Inflammatory macrophage treated with lipopolysaccharide for 1 hour (primary cell): ENCODE measurements at regions not wholly inside any gene's neighbourhood (a gene's known extent, or its start where the extent isn't known, plus 50 kb on each side); places are given as distances from the start of the nearest gene placed in this dataset.

Experiments used
- DNase-seq, 2 donors: peaks; one replicate each; pipeline ENCODE4 v3.0.0-alpha.2; 2020 to 2022

DNA sequence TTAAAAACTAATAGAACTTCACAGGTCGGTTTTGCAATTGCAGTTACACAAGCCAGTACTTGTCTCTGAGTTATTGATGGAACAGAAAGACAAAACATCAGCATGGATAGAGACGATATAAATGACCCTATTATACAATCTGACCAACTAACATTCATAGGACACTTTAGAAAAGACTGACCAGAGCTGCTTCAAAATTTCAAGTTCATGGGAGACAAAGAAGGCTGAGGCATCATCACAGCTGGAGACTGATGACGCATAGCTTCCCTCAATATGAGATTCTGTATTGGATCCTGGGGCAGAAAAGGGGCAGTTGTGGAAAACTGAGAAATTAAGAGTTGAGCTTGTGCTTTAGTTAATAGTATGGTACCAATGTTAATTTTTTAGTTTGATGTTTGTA lies 174.0 kb downstream of the THBS2 start:
- DNase-seq = no peak

DNA sequence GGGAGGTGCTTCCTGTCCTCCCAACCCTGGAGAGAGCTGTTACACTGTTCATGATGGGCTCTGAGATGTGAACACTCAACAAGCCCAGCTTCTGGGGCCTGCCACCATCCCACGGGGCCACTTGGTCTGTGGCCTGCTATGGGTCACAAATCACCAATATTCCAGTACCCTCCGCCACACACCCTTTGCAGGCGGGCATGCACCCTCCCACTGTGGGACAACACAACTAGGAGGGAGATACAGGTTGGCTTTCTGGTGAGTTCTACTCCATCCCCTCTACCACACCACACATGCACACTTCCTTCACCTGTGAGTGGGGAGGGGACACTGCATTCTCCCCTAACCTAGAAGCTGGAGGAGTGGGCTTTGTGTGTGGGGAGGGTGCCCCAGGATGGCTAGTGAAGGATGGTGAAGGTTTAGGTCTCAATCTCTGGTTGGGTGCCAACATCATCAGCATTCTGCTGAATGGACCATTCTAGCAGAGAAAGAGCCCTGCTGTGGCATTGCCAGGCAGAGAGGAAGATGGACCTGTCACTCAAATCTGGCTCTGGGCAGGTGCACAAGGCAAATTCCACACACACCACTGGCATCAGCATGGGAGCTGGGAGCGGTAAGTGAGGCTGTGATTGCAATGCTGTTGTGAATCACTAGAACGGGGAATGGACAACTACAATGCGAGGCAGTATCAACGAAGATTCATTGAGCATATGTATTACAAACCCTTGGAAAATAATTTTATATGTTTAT lies 175.1 kb downstream of the THBS2 start:
- DNase-seq = no peak

DNA sequence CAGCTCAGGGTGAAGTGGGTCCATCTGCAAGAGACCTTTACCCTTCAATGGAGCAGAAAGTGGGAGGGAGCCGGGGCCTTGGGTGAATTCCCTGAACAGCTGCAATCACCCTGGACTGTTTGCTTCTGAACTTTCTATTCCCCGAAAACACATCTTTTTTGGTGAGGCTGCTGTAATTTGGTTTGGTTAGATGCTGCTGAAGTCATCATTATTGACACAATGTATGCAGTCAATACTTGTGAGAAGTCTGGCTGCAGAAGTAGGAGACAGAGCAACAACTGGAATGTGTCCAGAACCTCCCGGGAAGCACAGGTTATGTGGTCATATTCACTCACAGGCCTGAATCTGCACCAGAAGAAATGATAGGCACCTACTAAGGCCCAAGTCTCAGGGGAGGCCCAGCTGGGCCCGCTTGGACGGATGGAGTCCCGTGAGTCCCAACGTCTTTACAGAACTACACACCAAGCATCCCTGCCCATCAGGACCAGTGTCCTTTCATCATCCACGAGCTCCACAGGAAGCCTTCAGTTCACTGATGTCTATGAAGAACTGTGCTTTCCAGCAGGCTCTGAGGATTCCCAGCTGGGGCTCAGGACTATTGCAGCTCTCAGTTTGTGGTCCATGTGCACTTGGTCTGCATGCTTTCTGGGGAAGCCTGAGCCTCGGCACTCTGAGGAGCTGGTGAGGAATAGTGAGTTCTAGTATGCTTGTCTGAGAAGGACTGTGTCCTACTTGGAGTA lies 177.6 kb downstream of the THBS2 start:
- DNase-seq = no peak

DNA sequence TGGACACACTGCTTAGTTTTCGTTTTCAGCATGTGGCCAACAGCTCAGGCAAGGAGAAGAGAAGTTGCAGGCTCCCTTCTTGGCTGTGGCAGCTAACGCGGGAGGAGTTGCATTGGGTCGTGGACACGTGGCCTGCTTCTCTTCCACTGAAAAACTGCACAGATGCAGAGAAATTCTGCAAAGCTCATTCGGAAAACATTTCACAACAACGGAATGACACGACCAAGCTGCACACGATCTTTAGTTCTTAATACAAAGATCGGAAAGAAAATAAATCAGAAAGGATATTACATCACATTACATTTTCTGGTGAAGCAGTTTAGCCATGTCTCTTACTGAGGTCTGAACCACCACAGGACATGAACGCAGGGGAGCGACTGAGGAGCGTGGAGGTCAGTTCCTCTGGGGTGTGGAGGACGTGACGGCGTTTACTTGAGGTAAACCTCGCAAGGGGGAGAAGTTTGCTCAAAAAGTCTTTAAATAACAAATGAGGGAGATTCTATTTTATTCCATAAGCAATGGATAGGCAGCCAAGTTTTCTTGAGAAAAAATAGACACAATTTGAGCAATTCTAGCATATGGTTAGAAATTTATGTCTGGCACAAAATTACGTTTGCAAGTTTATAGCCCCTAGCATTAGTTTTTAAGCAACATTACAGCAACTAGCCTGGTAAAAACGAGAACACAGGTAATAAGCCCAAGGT lies 178.3 kb downstream of the THBS2 start:
- DNase-seq = no peak

DNA sequence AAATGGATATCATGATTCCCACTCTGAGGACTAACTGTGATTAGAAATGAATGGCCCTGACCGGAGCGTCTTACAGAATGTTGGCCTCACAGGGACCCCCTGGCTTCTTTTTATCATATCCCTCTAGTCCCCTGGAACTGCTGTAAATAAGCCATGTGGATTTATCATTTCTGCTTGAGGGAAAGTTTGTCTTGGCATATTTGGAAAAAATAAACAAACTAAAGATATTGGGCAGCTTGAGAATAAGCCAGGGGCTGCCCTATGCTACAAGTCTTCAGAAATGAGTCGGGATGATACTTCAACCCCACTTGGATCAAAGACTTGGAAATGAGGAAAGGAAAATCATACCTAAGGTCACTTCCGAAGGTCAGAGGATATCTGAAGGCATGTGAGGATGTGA lies 179.1 kb downstream of the THBS2 start:
- no peak for DNase-seq

DNA sequence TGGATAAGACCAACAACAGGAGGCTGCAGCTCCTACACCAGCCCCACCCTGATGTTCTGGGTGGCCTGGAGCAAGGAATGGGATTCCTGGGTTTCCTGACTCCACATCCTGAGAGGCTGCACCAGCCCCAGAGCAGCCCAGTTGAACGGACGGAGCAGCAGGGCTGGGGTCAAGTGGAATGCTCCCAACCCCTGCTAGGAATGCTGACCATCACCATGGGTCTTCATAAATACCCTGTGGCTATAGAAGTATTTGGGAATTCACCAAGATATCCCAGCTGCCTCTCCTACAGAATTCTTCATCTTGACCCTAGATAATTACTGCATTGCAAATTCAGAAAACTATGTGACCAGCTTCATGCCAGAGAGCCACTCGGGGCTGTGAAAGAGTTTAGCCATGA lies 180.3 kb downstream of the THBS2 start:
- no peak for DNase-seq

DNA sequence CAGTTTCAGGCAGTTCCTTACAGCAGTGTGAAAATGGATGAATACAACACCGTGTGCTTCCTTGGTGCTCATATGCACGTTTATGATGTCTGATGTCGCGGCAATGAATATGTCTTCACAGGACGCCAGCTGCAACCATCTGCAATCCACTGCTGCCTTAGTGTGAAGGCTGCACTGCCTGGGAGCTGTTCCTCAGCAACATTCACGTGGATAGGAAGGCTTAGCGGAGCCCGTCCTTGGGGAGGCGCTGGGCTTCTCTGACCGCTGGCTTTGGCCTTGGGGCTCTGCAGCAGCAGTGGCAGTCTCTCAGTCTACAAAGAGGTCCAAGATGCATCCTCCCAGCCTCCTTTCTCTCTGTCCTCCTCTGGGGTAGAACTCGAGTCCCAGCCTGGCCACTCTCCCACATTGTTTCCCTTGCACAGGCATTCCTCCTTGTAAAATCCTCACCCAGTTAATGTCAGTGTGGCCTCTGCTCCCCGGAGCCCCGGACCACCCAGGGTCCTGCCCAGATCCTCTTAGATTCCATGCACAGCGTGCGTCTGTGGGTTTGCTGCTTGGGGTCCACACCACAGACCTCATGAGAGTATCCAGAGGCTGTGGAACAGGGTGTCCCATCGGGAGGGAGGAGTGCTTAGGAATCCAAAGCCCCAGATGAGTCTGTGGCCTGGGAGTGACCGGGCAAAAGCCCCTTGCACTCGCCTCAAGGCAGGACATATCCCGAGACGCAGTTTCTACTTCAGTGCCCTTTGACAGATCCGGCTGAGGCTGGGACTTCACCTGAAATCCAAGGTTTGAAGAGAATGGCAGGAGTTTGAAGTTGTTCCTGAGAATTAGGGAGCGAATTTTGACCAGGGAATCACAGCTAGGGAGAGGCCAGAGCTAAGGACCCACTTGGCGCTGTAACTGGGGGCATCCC lies 181.3 kb downstream of the THBS2 start:
- no peak for DNase-seq

DNA sequence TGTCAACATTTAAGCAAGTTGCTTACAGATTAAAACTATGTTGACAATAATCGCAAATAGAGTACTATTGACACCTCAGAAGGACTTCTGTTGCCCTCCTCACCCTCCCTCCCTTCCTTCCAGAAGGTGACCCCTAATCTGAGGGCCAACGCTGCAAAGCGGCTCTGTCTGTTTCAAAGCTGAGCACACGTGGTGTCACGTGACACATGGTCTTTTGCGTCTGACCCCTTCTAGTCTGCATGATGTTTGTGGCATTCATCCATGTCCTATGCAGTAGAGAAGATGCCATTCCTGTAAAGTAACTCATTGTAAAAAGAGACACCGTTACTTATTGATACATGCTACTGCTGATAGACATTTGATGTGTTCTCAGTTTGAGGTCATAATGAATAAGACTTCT lies 182.3 kb downstream of the THBS2 start:
- DNase-seq = no peak

DNA sequence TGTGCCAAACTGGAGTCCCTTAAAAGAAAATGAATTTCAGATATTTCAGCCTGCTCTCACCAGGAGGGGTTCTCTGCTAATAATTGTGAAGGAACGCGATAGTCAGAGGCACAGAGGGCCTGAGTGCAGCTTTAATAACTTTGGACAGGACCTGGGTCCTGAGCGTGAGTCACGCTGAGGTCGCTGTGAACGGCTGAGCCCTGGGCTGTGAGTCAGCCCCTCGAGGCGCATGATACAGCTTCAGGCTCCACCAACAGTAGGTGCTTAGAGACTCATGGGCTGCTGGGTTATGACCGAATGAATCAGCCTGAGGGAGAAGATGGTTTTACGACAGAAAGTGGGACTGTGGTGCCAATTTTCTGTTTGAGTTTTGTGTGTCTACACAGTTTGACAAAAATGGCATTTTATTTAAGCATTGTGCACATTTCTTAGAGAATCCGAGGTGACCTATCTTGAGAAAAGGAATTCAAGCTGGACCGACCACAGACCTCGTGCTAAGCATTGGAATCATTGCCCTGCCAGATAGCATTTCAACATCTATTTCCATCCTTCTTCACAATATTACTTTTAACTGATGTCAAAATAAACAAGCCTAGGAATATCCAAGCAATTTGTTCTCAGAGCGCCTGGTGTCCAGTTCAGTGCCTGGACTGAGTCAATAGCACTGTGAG lies 183.0 kb downstream of the THBS2 start:
- no peak for DNase-seq

DNA sequence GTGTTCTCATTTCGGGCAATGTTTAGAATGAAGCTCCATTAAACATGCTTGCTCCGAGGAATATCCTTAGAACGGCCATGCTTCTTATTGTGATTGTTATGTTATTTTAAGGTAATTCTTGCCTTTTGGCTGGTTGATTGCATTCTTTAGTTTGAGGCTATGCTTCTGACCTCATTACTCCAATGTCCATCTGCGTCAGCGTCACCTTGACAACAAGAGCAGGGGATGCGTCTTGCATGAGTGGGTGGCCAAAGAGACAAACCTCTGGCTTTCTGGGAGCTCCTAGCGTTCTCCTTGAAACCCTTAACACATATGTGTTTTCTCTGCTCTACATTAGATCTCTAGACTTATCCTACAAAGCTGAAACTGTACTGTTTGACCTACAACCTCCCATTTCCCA lies 184.3 kb downstream of the THBS2 start:
- no peak for DNase-seq

DNA sequence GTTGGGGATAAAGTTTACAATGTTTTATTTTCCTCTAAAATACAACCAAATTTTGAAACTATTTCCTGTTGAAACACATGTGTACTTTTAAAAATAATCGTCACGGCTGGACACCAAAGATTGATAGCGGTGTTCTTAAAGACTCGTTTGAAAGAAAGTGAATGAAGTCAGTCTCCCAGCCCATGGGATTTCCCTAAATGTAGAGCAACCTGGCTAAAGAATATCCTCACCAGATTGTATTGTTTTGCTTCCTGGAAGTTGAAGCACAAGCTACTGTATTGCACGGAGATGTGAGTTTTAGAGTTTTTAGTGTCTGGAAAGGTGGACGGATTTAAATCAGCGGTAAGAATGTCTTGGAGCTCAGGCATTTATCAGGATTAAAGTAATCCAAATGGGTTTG lies 189.5 kb downstream of the THBS2 start:
- no peak for DNase-seq

DNA sequence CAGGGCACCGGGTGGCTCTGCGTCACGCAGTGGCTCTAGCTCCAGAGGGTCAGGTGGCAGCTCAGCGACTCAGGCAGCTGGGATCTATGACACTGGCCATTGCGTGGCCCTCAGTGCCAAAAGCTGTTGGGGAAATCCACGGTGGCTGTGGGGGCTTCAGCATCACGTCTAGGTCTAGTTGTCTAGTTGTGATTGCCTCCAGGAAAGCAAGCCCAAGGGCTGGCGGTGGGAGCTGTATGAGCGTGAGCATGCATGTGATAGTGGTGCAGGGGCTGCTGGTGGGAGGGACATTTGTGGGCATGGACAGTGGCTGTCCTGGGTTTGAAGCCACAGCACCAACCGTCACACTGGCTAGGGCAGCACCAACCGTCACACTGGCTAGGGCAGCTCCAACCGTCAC lies 191.4 kb downstream of the THBS2 start:
- no peak for DNase-seq

DNA sequence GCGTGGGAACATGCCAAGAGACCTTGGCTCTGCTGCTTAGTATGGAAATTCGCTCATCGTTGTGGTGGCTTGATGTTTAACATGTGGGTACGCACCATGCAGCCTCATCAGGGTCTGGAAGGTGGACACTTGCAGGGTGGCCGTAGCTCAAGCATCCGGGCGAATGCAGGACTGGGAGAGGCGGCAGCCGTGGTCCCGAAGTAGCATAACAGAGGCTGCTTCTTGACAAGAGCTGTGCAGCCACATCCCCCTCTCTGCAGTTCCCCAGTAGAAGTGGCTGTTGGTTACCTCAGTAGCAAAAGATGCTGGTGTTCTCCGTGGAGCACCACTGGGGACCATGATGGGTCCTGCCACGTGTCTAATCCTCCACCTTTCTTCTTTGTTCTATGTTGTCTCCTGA lies 195.0 kb downstream of the THBS2 start:
- no peak for DNase-seq

DNA sequence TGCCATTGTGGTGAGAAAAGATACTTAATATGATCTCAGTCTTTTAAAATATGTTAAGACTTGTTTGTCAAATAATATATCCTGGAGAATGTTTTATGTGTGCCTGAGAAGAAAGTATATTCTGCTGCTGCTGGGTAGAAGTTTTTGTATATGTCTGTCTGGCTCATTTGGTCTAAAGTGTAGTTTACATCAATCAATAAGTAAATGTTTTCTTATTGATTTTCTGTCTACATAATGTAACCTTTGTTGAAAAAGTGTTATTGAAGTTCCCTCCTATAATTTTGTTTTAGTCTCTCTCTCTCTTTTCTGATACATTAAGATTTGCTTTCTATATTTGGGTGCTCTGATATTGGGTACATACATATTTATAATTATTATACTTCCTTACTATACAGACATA lies 201.2 kb downstream of the THBS2 start:
- DNase-seq = no peak

DNA sequence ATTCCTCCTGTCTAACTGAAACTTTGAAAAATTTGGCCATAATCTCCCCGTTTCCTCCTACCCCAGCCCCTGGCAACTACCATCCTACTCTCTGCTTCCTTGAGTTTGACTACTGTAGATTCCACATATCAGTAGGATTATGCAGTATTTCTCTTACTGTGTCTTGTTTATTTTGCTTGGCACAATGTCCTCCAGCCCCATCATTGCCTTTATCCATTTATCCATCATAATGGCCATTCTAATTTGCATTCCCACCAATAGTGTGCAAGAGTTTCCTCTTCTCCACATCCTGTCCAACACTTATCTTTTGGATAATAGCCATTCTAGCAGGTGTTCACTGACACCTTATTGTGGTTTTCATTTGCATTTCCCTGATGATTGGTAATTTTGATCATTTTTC lies 202.3 kb downstream of the THBS2 start:
- no peak for DNase-seq

DNA sequence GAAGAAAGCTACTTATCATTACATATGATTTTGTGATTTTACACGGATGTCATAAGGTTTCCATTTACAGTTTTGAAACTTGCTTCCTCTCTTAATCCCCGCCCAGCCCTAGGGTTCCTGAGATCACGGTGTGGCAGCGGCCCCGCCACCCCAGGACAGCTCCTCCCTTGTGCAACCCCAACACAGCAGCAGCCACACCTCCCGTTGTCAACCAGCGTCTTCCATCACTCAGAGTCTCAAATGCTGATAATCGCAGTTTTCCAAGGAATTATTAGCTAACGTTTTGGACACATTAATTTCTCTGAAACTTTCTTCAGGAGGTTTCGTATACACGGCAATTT lies 204.8 kb downstream of the THBS2 start:
- DNase-seq = no peak

DNA sequence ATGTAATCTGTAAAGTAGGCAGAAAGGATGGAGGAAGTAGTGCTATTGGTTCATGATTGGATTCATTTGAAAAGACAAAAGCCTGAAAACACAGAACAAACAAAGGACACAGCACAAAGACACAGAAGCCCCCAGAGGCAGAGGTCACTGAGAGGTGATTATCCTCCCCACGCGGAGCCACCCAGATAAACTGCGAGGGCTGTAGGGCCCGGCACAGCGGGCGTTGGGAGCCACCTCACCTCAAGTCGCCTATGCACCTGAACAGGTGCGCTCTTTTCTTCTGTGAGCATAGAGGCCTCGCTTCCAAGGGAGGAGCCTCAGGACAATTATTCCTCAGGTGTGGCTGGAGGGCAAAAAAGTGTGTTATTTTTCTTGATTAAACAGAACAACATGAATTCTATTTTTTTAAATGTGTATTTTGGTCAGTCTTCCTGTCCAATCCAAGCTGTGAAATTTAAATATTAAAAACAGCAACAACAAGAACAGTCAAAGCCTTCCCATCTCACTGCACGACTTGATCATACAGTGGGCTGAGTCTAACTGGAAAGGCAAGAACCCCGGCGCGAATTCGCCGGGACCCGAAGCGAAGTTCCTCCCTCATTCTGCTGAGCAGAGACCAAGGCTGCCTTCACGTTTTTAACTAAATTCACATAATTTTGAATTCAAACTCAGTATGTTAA lies 205.3 kb downstream of the THBS2 start:
- no peak for DNase-seq

DNA sequence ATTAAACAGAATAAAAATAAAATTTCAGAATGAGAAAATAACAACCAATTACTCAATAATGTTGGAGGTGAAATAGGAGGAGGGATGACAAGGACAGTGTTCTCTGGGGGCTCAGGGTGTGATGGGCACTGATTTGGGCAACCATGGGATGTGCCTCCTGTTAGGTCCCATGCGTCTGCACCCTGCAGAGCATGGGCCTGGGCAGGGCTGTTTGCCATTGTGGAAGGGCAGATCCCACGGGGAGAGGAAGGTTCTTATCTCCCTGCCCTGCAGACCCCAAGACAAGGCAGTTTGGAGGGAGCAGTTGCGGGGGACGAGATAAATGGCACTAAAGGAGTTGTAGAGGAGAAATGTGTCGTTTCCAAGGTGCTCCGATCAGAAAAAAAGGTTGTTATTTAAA lies 206.3 kb downstream of the THBS2 start:
- DNase-seq = no peak

DNA sequence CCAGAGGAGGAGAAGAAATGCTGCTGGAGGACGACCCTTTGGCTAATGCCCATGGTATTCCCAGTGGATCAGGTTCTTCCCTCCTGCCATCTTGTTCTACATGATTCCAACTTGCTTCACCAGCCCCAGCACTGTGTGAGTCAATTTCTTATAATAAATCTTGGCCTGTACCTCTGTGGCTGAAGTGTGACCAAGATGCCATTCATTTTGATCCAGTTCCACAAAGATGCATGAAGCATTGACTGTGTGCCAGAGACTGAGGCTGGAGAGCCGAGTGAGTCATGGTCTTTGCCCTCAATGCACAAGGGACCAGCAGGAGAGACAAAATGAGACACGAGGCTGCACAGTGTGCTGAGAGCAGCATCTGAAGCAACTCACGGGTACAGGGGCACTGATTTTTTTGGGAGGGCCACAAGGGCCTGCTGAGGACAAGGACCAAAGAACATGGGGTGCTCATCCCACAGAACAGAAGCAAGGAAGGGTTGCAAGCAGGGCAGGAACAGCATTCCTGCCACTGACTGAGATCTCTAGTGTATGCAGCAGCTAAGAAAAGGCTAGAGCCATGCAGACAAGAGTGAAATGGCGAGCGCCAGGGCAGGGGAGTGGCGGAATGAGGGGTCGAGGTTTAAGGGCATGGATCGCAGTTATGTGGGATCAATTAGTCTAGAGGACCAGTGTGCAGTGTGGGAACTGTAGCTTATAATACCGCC lies 207.0 kb downstream of the THBS2 start:
- DNase-seq = no peak

DNA sequence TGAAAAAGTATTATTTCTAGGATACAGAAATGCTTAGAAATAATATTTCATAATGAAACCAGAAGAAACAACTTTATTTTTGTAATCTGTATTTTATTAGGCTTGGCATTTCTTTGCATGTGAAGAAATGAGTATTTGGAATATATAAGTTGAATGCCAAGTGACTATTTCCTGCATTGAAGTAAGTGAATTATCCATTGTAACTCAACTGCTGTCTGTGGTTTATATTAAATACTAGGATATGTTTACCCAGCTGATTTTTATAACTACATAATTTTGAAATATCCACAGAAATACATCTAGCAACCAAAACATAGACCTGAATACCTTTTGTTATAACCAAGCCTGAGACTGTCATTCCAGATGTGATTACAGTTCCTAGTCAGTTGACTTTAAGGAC lies 207.6 kb downstream of the THBS2 start:
- DNase-seq = no peak

DNA sequence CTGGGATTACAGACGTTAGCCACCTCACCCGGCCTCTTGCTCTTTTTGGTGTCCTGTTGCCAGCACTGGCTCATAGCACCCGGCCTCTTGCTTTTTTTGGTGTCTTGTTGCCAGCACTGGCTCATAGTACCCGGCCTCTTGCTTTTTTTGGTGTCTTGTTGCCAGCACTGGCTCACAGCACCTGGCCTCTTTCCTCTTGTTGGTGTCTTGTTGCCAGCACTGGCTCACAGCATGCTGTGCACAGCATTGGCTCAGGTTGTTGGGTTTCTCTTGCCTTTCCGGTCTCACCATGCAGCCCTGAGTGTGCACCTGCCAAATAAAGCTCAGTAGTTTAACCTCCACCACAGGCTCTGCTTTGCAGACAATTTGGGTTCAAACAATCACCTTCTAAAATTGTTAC lies 208.2 kb downstream of the THBS2 start:
- DNase-seq = no peak
